ENCODE measurements at regions not wholly inside any gene's neighbourhood (a gene's known extent, or its start where the extent isn't known, plus 50 kb on each side); places are given as distances from the start of the nearest gene placed in this dataset.
A peak's percentile ranks its signal among the peaks of the same experiment; 100 is the strongest.

- Histone ChIP-seq H2AK5ac (ENCODE audit: insufficient read length, low read length) (no peak overlapping the region), H2BK20ac (ENCODE audit: low read depth, low read length, poor library complexity, severe bottlenecking) (no peak overlapping the region), H4K20me1 (ENCODE audit: control insufficient read depth, insufficient read depth, insufficient read length) (no peaks in the 10 kb centered on the region), H3K27ac (ENCODE audit: insufficient read length, low read depth, low read length) (no peak overlapping the region), H3K14ac (ENCODE audit: insufficient read depth, low read length) (no peak overlapping the region), H4K91ac (ENCODE audit: insufficient read length, low read depth, low read length) (no peak overlapping the region), H3K79me2 (ENCODE audit: insufficient read depth, low read length) (no peaks in the 10 kb centered on the region), H2BK15ac (ENCODE audit: low read depth, low read length) (no peak overlapping the region), H3K23me2 (ENCODE audit: insufficient read length, low read depth, low read length, poor library complexity, severe bottlenecking) (no peaks in the 10 kb centered on the region), H3K79me1 (ENCODE audit: insufficient read depth, low read depth, low read length, poor library complexity, severe bottlenecking) (no peaks in the 10 kb centered on the region), H3K27me3 (ENCODE audit: insufficient read depth, low read length) (peaks cover 17% of the 10 kb centered on the region; the same call in 1 of the 2 replicates), H2BK5ac (ENCODE audit: insufficient read length, low read length) (no peak overlapping the region), H2BK12ac (ENCODE audit: insufficient read length, low read depth, low read length) (no peak overlapping the region), H3K4me2 (ENCODE audit: insufficient read depth, insufficient read length, low read length) (no peak overlapping the region), H3K9me3 (ENCODE audit: control insufficient read depth, low read depth, low read length) (no peaks in the 10 kb centered on the region), H3K56ac (ENCODE audit: insufficient read length, low read depth, low read length) (no peak overlapping the region), H4K5ac (ENCODE audit: insufficient read length, low read depth, low read length) (no peak overlapping the region), H3K18ac (ENCODE audit: insufficient read length, low read depth, low read length) (no peak overlapping the region), H3K4me1 (ENCODE audit: insufficient read depth, low read length) (peaks cover 8% of the 10 kb centered on the region; the same call in 1 of the 2 replicates), H3K9ac (ENCODE audit: extremely low read depth, insufficient read length, low read length) (no peak overlapping the region), H3K23ac (ENCODE audit: insufficient read length, low read depth, low read length) (no peak overlapping the region), H3K4ac (ENCODE audit: low read depth, low read length) (no peak overlapping the region), H2AFZ (ENCODE audit: low read length) (no peak overlapping the region), H2BK120ac (ENCODE audit: low read depth, low read length, poor library complexity, severe bottlenecking) (no peak overlapping the region), H3T11ph (ENCODE audit: low read length) (no peak overlapping the region), H4K8ac (replicated peaks; ENCODE audit: insufficient read length, low read depth, low read length) (no peak overlapping the region)
- DNase-seq: no peak
- H3K4me1 Mint-ChIP-seq: peaks cover 67 to 71% of the 10 kb centered on the region in 2 experiments
- H3K9me3 Mint-ChIP-seq: no peaks in the 10 kb centered on the region; a peak in 1 of 5 replicates
- peak overlapping the region in 1 of 2 experiments; percentile 5; a peak in 1 of 5 replicates for H3K4me3 Mint-ChIP-seq
- no peaks in the 10 kb centered on the region; a peak in 2 of 7 replicates for H3K36me3 Mint-ChIP-seq (ENCODE audit: insufficient read depth in 1 of 3, low read depth in 3 of 3)
- WGBS (ENCODE audit: extremely low coverage, insufficient read length, low lambda C conversion rate): no CpG with 5 or more reads among the region's 13 CpGs
- no peak for TF ChIP-seq CTCF (conservative IDR thresholded peaks at IDR 0.05)
- H3K27me3 Mint-ChIP-seq (ENCODE audit: low read depth): peaks cover 45% of the 10 kb centered on the region
- no peak overlapping the region for H3K27ac Mint-ChIP-seq
Observed at GRCh38 chr4:84379917-84380641, 119.0 kb downstream of the NKX6-1 start.
